ENCODE measurements at regions not wholly inside any gene's neighbourhood (a gene's known extent, or its start where the extent isn't known, plus 50 kb on each side); places are given as distances from the start of the nearest gene placed in this dataset.

- TF ChIP-seq CTCF (IDR thresholded peaks at IDR 0.05) (no peak), EZH2 (IDR thresholded peaks at IDR 0.05; ENCODE audit: borderline replicate concordance, insufficient read depth, low read depth, low read length, poor library complexity, severe bottlenecking) (no peak)
Measured at GRCh38 chr7:45979275-45980180, 58.5 kb upstream of the IGFBP3 start.
